ENCODE measurements at regions not wholly inside any gene's neighbourhood (a gene's known extent, or its start where the extent isn't known, plus 50 kb on each side); places are given as distances from the start of the nearest gene placed in this dataset.

GRCh38 chr3:117671722-117672318, 962.2 kb downstream of the TUSC7 start:
- DNase-seq, result no peak

DNA sequence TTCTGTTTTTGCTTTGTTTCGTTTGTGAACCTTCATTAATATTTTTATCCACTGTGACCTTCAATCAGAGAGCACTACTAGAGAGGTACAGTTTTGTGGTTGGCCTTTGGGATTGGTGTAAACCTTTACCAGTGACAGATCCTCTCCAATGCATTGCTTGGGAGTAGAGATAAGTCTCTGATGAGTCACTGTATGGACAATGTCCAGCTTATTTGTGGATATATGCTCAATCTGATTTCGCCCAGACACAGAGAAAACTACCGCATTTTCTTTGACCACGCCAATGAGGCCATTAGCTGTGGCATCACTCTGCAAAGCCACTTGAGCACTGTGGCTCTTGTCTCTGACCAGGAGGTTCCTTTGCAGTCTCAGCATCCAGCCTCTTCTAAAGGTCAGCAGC, 964.7 kb downstream of the TUSC7 start:
- DNase-seq, result no peak

DNA sequence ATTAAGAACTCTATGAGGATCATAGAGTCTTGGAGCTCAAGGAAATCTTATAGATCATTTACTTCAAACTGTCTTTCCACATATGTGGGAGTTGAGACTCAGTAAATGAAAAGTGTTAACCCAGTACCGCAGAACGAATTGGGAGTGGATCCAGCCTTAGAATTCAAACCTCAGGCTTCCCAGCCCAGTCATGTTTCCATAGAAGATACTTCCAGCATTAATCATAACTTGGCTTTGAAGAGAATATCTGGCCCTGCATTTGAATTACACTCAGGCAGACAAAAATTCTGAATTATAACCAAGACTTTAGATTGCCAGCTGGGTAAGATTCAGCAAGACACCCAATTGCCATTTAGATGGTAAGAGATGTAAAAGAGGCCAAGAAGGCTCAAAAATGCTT, 972.0 kb downstream of the TUSC7 start:
- DNase-seq, result no peak

DNA sequence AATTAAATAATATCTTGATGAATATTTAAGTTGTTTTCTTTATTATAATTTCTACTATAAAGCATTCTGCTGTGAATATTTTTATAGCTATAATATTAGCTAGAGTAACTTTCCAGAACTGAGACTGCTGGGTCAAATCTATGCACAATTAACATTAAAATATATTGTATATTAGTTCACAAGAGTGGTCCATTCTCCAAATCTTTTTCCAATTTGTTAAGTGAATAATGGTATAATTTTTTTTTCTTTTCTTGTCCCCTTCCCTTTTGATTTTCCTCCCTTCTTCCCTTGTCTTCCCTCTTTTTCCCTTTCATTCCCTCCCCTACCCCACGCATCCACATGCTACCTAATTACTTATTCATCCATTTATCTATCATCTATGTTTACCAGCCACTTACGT, 977.5 kb downstream of the TUSC7 start:
- DNase-seq, result no peak

DNA sequence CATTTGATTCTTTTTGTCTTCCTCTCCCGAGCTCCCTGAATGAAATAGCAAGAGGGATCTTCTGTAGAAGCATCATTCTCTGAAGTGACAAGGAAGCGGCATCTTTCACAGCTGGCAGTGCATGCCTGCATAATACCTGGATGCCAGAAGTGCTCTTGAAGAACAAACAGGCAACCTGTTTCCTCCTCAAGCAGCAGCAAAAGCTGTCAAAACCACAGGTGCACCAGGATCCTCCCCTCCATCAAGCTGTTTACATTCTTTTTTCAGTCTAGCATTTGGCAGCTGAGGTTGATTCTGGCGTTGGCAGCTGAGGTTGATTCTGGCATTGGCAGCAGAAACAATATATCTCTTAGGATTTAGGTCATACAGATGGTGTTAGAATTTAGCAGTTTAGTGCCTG, 979.0 kb downstream of the TUSC7 start:
- DNase-seq, result no peak

GRCh38 chr3:117691526-117691925, 981.9 kb downstream of the TUSC7 start:
- DNase-seq, result no peak

DNA sequence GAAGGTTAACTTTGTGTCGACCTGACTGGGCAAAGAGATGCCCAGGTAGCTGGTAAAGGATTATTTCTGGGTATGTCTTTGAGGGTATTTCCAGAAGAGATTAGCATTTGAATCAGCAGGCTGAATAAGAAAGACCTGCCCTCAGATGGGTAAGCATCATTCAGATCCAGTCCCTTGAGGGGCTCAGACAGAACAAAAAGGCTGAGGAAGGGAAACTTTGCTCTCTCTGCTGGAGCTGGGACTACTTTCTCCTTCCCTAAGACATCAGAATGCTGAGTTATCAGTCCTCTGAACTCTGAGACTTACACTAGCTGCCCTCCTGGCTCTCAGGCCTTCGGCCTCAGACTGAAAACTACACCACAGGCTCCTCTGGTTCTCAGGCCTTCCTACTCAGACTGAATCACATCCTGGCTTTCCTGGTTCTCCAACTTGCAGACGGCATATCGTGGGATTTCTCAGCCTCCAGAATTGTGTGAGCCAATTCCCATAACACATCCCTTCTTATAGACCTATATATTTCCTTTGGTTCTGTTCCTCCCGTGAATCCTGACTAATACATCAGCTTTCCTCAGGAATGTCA, 982.9 kb downstream of the TUSC7 start:
- DNase-seq, result no peak

DNA sequence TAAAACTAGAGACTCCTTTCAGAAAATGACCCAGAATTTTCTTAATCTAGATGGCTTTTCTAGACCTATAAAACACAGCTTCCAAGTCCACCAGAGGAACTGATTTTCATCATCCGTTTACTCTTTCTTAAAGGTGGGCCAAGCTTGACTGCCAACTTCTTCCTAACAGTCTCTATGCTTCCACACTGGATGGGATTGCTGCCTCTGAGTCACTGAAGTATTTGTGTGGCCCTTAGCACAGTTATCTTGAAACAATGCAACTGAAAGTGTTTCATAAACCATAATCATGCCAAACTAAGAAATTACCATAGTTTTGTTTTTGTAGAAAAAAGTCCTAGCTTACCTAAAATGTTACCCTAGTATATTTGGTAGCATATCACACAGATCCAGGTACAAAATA, 985.7 kb downstream of the TUSC7 start:
- no peak for DNase-seq

GRCh38 chr3:117695871-117696645, 986.5 kb downstream of the TUSC7 start:
- no peak for DNase-seq

GRCh38 chr3:117696851-117697407, 987.4 kb downstream of the TUSC7 start:
- DNase-seq, result no peak

GRCh38 chr3:117699058-117699457, 989.5 kb downstream of the TUSC7 start:
- DNase-seq, result no peak

GRCh38 chr3:117700573-117701360, 991.2 kb downstream of the TUSC7 start:
- DNase-seq, result no peak

DNA sequence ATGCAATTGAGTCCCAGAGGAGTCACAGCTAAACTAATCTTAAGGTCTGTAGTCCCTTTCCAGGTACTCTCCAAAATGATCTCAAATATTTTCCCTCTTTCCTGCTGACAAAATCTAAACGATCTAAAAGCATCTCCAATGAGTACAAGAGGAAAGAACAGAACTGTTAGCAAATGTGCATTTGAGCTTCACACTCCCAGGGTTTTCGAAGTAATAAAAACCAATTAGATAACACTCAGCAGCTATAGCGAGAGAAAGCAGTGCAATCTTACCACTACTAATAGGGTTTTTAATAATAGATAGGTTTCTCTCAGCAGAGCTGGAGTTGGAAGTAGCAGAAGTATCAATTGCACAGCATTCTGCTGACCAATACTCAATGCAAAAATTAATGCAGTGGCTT, 995.4 kb downstream of the TUSC7 start:
- no peak for DNase-seq

GRCh38 chr3:117706037-117706436, 996.5 kb downstream of the TUSC7 start:
- DNase-seq, result no peak

- no peak for DNase-seq
Measured at GRCh38 chr3:117706756-117707155, 997.2 kb downstream of the TUSC7 start.

DNA sequence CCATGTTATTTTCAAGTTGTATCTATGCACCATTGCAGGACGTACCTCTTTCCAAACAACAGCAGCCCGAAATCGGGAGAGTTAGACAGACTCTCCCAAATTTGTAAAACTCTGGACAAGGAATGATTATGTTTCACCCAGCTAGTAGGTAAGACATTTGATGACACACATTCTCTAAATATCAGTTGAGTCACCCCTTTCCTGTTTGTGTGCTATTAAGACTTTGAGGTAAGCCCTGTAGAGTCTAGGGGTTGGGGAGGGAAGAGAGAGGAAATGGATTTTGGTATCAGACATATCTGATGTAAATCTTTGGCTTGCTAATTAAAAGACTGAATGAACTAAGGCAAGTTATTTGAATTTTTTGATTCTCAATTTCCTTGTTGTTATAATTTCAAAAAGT, 999.0 kb downstream of the TUSC7 start:
- DNase-seq, result no peak

GRCh38 chr3:117709108-117709507, 999.5 kb downstream of the TUSC7 start:
- DNase-seq, result no peak

GRCh38 chr3:117710501-117710900, 1000.9 kb downstream of the TUSC7 start:
- no peak for DNase-seq

DNA sequence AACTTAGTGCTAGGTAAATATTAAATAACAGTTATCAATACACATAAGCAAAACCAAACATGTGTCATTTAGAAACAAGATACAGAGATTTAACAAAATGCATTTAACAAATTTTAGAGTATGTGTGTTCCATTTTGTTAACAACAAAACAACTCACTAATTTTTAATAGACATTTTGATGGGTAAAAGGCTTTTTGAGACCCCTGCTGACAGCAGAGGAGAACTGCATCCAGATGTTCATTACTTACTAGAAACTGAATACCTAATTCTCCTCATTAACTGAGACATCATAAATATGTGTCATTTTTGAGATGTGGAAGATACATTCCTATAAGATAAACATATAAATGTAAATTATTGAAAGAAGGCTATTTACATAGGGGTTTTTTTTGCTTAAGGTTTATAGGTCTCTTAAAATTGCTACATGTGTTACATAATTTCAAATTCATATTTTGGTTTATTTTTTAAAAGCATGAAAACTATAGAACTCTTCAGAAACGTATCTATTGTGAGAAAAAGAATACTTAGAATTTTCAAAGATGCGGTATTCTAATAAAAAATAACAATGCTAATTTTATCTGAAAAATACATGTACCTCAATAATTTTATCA, 1009.8 kb downstream of the TUSC7 start:
- no peak for DNase-seq

DNA sequence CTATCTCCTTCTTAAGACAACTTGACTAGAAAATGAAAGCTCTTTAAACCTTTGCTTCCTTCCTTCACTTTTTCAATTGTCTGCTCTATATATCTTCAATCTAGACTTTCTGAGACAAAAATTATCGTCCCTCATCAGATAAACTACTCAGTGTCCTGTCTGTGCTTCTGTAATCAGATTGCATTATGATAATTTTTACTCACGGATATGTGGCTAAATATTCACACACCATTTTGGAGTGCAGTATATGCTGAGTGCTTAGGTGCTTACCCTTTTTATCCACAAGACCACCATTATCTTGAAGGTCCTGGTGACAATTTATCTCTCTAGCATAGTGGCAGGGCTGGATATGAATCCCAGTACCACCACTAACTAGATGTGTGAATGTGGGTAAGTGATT, 1012.3 kb downstream of the TUSC7 start:
- DNase-seq, result no peak

GRCh38 chr3:117722856-117723255, 1013.3 kb downstream of the TUSC7 start:
- DNase-seq, result no peak

GRCh38 chr3:117723825-117724224, 1014.2 kb downstream of the TUSC7 start:
- DNase-seq, result no peak
